ENCODE measurements at regions not wholly inside any gene's neighbourhood (a gene's known extent, or its start where the extent isn't known, plus 50 kb on each side); places are given as distances from the start of the nearest gene placed in this dataset.

- TF ChIP-seq, protein P1, sequence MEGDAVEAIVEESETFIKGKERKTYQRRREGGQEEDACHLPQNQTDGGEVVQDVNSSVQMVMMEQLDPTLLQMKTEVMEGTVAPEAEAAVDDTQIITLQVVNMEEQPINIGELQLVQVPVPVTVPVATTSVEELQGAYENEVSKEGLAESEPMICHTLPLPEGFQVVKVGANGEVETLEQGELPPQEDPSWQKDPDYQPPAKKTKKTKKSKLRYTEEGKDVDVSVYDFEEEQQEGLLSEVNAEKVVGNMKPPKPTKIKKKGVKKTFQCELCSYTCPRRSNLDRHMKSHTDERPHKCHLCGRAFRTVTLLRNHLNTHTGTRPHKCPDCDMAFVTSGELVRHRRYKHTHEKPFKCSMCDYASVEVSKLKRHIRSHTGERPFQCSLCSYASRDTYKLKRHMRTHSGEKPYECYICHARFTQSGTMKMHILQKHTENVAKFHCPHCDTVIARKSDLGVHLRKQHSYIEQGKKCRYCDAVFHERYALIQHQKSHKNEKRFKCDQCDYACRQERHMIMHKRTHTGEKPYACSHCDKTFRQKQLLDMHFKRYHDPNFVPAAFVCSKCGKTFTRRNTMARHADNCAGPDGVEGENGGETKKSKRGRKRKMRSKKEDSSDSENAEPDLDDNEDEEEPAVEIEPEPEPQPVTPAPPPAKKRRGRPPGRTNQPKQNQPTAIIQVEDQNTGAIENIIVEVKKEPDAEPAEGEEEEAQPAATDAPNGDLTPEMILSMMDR (IDR thresholded peaks at IDR 0.05): no peak
- no peak for TF ChIP-seq POLR2A (IDR thresholded peaks at IDR 0.05)
These were observed 504.0 kb upstream of the OLFM3 start for GRCh38 chr1:102500758-102501157.

Measured in body of pancreas (tissue), 4 donors.